ENCODE measurements at regions not wholly inside any gene's neighbourhood (a gene's known extent, or its start where the extent isn't known, plus 50 kb on each side); places are given as distances from the start of the nearest gene placed in this dataset.

DNA sequence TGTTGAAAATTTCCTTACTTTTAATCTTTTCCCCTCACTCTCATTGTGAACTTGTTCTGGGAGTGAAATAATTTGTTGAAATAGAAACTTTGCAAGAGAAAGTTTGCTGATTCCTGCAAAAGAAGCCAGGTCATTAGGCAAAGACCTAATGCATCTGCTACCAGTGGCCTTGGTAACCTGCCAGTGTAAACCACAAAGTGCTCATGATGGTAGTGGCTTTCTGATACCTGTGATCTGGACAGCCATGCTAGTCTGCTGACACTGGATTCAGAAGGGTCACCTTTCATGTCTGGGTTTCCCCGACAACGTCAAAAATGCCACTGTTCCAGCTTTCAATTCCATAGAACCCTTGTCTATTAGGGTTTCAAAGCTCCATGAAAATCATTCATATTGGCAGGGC lies 123.7 kb upstream of the MCTP2 start:
- no peak overlapping the region for H3K4me3 ChIP-seq (ENCODE audit: low read depth, low read length)
- TF ChIP-seq, protein P1, sequence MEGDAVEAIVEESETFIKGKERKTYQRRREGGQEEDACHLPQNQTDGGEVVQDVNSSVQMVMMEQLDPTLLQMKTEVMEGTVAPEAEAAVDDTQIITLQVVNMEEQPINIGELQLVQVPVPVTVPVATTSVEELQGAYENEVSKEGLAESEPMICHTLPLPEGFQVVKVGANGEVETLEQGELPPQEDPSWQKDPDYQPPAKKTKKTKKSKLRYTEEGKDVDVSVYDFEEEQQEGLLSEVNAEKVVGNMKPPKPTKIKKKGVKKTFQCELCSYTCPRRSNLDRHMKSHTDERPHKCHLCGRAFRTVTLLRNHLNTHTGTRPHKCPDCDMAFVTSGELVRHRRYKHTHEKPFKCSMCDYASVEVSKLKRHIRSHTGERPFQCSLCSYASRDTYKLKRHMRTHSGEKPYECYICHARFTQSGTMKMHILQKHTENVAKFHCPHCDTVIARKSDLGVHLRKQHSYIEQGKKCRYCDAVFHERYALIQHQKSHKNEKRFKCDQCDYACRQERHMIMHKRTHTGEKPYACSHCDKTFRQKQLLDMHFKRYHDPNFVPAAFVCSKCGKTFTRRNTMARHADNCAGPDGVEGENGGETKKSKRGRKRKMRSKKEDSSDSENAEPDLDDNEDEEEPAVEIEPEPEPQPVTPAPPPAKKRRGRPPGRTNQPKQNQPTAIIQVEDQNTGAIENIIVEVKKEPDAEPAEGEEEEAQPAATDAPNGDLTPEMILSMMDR (conservative IDR thresholded peaks at IDR 0.05; ENCODE audit: low read depth, low read length) = no peak

GRCh38 chr15:94105760-94106159 lies 125.6 kb upstream of the MCTP2 start:
- no peak for DNase-seq (ENCODE audit: low read depth)
- H3K4me3 ChIP-seq (ENCODE audit: low read depth, low read length) = no peak overlapping the region
- TF ChIP-seq, protein P1 (conservative IDR thresholded peaks at IDR 0.05; ENCODE audit: low read depth, low read length) = no peak

More for the DNA sequence above, 123.7 kb upstream of the MCTP2 start:
- DNase-seq (ENCODE audit: low read depth) = no peak

DNA sequence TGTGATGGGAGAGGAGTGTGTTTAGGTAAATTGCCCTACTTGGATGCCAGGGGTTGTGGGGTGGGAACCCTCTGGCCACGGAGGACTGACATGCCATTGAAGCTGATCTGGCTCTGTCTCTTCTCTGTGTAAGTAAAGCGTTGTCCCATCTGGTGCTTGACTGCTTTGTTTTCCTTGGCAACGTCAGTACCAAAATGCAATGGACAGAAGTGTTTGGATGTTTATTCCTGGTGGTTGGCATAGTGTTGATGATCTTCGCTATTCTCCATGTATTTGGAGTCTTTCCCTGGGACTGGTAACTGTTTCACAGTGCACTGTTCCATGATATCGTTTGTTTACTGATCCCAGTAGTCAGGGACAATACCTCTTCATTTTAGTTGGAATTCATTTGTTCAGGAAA lies 130.5 kb upstream of the MCTP2 start:
- TF ChIP-seq, protein P1 (conservative IDR thresholded peaks at IDR 0.05; ENCODE audit: low read depth, low read length) = no peak
- DNase-seq (ENCODE audit: low read depth) = no peak
- no peak overlapping the region for H3K4me3 ChIP-seq (ENCODE audit: low read depth, low read length)

DNA sequence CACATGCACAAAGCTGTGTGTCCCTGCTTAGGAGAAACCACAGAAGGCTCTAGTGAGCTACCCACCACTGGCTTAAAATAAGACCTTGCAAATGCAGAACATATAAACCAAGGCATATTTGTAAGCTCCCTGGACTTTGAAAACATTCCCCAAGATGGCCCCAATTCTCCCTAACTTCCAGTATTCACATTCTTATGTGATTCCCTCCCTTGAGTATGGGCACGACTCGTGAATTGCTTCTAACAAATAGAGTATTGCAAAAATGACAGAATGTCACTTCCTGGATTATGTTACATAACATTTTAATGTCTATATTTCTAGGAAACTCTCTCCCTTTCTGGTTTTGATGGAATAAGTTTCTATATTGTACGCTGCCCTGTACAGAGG lies 131.8 kb upstream of the MCTP2 start:
- no peak overlapping the region for H3K4me3 ChIP-seq (ENCODE audit: low read depth, low read length)
- DNase-seq (ENCODE audit: low read depth) = no peak
- TF ChIP-seq, protein P1 (conservative IDR thresholded peaks at IDR 0.05; ENCODE audit: low read depth, low read length) = no peak

DNA sequence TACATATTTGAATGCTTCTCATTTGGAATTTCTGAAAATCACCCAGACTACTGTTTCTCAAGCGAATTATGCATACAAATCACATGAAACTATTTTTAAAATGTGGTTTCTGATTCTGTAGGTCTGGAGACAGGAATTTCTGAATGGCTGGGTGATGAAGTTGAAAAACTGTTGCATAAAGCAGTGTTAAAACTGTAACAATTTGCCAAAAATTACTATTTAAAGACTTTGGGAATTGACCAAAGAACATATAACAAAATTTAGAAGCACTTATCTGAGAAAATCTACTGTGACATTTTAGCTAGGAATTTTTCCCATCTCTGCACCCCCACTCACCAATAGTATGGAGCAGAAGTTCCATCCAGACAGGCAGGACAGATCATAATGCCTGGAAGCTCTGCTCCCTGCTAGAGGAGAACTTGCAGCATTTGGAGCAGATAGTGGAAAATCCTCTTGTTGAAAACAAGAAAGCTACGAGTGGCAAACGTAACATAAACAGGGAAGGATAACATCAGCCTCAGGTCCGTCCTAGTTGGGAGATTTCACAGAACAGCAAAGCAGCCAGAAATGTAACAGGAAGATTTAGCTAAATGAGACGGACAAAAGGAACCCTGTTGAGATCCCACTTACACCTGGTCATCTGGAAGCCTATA lies 132.3 kb upstream of the MCTP2 start:
- H3K4me3 ChIP-seq (ENCODE audit: low read depth, low read length) = no peak overlapping the region
- DNase-seq (ENCODE audit: low read depth) = no peak
- TF ChIP-seq, protein P1 (conservative IDR thresholded peaks at IDR 0.05; ENCODE audit: low read depth, low read length) = no peak

GRCh38 chr15:94097552-94097951 lies 133.8 kb upstream of the MCTP2 start:
- H3K4me3 ChIP-seq (ENCODE audit: low read depth, low read length) = no peak overlapping the region
- TF ChIP-seq, protein P1 (conservative IDR thresholded peaks at IDR 0.05; ENCODE audit: low read depth, low read length) = no peak
- DNase-seq (ENCODE audit: low read depth) = no peak

- TF ChIP-seq, protein P1 (conservative IDR thresholded peaks at IDR 0.05; ENCODE audit: low read depth, low read length) = no peak
- DNase-seq (ENCODE audit: low read depth) = no peak
- H3K4me3 ChIP-seq (ENCODE audit: low read depth, low read length) = no peak overlapping the region
Measured at GRCh38 chr15:94094310-94094709, 137.1 kb upstream of the MCTP2 start.

All from epithelial cell of proximal tubule (primary cell).